PFSK-1 (cell line): ENCODE measurements at regions not wholly inside any gene's neighbourhood (a gene's known extent, or its start where the extent isn't known, plus 50 kb on each side); places are given as distances from the start of the nearest gene placed in this dataset.

ENCODE experiments used
- FOXP2 ChIP-seq: optimal IDR thresholded peaks from 2 replicates; pipeline ENCODE3; 2011; ENCODE audit warnings: borderline replicate concordance, control low read depth, inconsistent platforms; ENCODE audit not compliant: insufficient read depth; ENCODE audit errors: extremely low read length, extremely low read depth
- POLR2AphosphoS5 ChIP-seq: IDR thresholded peaks from 2 replicates; pipeline ENCODE4 v1.6.1; 2012; ENCODE audit warnings: low read depth, mild to moderate bottlenecking, control low read depth, low read length, moderate library complexity
- SIN3A ChIP-seq: IDR thresholded peaks from 2 replicates; pipeline ENCODE4 v1.6.1; 2012; ENCODE audit warnings: mild to moderate bottlenecking, low read length, moderate library complexity, borderline replicate concordance; ENCODE audit not compliant: insufficient read depth
- TAF1 ChIP-seq: IDR thresholded peaks from 2 replicates; pipeline ENCODE4 v1.6.1; 2012; ENCODE audit warnings: low read length, control low read depth, borderline replicate concordance; ENCODE audit not compliant: insufficient read depth
- TF ChIP-seq, protein P1 (sequence below), 2 experiments: IDR thresholded peaks; 2 replicates each; pipeline versions ENCODE4 v1.6.1 to v1.8.0; 2011 to 2012; ENCODE audit warnings: low read depth in 2 of 2, low read length in 2 of 2, control low read depth in 1 of 2, inconsistent platforms in 1 of 2, mild to moderate bottlenecking in 1 of 2, moderate library complexity in 1 of 2; ENCODE audit not compliant: insufficient read depth in 1 of 2

- TF ChIP-seq POLR2AphosphoS5 (no peak), TAF1 (no peak), FOXP2 (no peak), SIN3A (no peak)
- TF ChIP-seq, protein P1, sequence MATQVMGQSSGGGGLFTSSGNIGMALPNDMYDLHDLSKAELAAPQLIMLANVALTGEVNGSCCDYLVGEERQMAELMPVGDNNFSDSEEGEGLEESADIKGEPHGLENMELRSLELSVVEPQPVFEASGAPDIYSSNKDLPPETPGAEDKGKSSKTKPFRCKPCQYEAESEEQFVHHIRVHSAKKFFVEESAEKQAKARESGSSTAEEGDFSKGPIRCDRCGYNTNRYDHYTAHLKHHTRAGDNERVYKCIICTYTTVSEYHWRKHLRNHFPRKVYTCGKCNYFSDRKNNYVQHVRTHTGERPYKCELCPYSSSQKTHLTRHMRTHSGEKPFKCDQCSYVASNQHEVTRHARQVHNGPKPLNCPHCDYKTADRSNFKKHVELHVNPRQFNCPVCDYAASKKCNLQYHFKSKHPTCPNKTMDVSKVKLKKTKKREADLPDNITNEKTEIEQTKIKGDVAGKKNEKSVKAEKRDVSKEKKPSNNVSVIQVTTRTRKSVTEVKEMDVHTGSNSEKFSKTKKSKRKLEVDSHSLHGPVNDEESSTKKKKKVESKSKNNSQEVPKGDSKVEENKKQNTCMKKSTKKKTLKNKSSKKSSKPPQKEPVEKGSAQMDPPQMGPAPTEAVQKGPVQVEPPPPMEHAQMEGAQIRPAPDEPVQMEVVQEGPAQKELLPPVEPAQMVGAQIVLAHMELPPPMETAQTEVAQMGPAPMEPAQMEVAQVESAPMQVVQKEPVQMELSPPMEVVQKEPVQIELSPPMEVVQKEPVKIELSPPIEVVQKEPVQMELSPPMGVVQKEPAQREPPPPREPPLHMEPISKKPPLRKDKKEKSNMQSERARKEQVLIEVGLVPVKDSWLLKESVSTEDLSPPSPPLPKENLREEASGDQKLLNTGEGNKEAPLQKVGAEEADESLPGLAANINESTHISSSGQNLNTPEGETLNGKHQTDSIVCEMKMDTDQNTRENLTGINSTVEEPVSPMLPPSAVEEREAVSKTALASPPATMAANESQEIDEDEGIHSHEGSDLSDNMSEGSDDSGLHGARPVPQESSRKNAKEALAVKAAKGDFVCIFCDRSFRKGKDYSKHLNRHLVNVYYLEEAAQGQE (IDR thresholded peaks at IDR 0.05; ENCODE audit: insufficient read depth in 1 of 2, low read depth in 2 of 2, low read length in 2 of 2), result no peak
Measured at GRCh38 chr3:43905157-43905556, 214.4 kb downstream of the ABHD5 start.

DNA sequence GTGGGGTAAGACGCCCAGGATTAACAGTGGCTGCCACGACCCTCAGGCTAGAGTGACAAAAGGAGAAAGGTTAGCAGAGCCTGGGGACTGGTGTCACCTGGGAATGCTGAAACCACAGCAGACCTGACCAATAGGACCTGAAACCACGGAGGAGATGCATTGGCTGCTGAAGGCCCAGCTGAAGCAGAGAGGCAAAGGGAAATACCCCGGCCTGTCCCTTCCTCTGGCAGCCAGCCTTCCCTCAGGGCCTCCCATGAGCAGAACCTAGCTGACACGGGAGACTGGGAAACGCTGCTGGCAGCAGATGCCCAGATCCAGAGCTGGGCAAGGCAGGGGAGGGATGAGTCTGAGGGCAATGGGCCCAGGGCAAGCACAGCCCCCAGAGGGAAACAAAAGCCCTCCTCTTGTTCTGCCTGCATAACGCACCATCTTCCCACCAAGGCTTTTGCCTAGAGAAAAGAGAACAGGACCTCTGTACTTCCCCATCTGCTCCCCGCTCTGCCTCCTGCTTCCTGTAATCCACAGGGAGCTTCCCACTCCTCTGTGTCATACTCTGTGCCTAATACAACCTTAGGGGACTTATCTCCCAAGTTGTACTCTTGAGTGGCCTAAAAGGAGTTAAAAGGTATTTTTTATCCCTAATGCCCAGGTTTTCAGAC, 216.2 kb downstream of the ABHD5 start:
- TF ChIP-seq POLR2AphosphoS5, result no peak
- no peak for TF ChIP-seq FOXP2
- TF ChIP-seq TAF1, result no peak
- TF ChIP-seq, protein P1 (IDR thresholded peaks at IDR 0.05; ENCODE audit: insufficient read depth in 1 of 2, low read depth in 2 of 2, low read length in 2 of 2), result no peak
- no peak for TF ChIP-seq SIN3A

- TF ChIP-seq SIN3A (no peak), TAF1 (no peak), POLR2AphosphoS5 (no peak), FOXP2 (no peak)
- TF ChIP-seq, protein P1 (IDR thresholded peaks at IDR 0.05; ENCODE audit: insufficient read depth in 1 of 2, low read depth in 2 of 2, low read length in 2 of 2), result no peak
Measured at GRCh38 chr3:43907508-43907858, 216.7 kb downstream of the ABHD5 start.

GRCh38 chr3:43908456-43908855, 217.7 kb downstream of the ABHD5 start:
- TF ChIP-seq FOXP2 (no peak), TAF1 (no peak), POLR2AphosphoS5 (no peak), SIN3A (no peak)
- TF ChIP-seq, protein P1 (IDR thresholded peaks at IDR 0.05; ENCODE audit: insufficient read depth in 1 of 2, low read depth in 2 of 2, low read length in 2 of 2), result no peak

DNA sequence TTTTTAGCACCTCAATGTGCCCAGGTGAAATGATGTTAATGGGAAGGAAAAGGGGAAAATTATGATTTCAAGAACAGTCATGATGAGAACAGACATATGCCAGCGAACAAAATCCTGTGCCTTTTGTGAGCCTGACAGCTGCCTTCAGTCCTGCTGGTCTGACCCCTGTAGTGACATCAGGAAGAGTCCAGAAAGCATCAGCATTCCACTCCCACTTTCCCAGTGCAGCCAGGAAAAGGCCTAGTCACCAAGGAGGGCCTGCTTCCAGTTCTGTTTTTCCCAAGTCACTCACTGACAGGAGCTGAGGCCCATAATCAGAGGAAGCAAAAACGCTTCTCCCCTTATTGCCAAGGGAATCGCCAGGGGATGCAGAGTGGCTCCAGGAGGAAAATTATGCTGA, 218.4 kb downstream of the ABHD5 start:
- TF ChIP-seq, protein P1 (IDR thresholded peaks at IDR 0.05; ENCODE audit: insufficient read depth in 1 of 2, low read depth in 2 of 2, low read length in 2 of 2), result no peak
- TF ChIP-seq FOXP2, result no peak
- no peak for TF ChIP-seq SIN3A
- TF ChIP-seq TAF1, result no peak
- no peak for TF ChIP-seq POLR2AphosphoS5
